ENCODE measurements at regions not wholly inside any gene's neighbourhood (a gene's known extent, or its start where the extent isn't known, plus 50 kb on each side); places are given as distances from the start of the nearest gene placed in this dataset.

DNA sequence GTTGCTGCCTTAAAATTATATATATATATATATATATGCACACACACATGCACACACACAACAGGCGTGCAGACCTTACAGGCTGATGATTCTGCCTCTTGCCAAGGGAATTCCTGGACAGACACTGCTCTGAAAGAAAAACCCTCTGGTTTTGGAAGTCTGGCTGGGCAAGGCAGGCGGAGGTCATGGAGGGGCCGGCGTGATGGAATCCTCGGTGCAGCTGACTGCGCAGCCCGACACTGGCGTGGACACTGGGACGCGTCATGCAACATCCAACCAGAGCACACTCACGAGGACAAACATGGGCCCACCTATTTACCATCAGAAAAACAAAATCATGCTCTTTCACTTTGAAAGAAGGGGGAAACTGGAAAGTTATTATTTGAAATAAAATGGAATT lies 235.3 kb downstream of the ZNF516 start:
- Histone ChIP-seq H3K27ac (replicated peaks) (no peak overlapping the region), H3K4me3 (replicated peaks; ENCODE audit: insufficient read depth, low read length) (no peak overlapping the region), H3K27me3 (ENCODE audit: insufficient read depth, poor library complexity, severe bottlenecking) (peaks cover 15% of the 10 kb centered on the region)
- no peak for DNase-seq (ENCODE audit: low read depth in 1 of 2, low spot score in 1 of 2)
- TF ChIP-seq, protein P1, sequence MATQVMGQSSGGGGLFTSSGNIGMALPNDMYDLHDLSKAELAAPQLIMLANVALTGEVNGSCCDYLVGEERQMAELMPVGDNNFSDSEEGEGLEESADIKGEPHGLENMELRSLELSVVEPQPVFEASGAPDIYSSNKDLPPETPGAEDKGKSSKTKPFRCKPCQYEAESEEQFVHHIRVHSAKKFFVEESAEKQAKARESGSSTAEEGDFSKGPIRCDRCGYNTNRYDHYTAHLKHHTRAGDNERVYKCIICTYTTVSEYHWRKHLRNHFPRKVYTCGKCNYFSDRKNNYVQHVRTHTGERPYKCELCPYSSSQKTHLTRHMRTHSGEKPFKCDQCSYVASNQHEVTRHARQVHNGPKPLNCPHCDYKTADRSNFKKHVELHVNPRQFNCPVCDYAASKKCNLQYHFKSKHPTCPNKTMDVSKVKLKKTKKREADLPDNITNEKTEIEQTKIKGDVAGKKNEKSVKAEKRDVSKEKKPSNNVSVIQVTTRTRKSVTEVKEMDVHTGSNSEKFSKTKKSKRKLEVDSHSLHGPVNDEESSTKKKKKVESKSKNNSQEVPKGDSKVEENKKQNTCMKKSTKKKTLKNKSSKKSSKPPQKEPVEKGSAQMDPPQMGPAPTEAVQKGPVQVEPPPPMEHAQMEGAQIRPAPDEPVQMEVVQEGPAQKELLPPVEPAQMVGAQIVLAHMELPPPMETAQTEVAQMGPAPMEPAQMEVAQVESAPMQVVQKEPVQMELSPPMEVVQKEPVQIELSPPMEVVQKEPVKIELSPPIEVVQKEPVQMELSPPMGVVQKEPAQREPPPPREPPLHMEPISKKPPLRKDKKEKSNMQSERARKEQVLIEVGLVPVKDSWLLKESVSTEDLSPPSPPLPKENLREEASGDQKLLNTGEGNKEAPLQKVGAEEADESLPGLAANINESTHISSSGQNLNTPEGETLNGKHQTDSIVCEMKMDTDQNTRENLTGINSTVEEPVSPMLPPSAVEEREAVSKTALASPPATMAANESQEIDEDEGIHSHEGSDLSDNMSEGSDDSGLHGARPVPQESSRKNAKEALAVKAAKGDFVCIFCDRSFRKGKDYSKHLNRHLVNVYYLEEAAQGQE (IDR thresholded peaks at IDR 0.05; ENCODE audit: insufficient replicate concordance, low read depth), result no peak
- no peak for TF ChIP-seq CTCF (IDR thresholded peaks at IDR 0.05; ENCODE audit: insufficient read depth, low read length)
- TF ChIP-seq SPI1 (IDR thresholded peaks at IDR 0.05; ENCODE audit: borderline replicate concordance, low read depth), result no peak
- TF ChIP-seq POLR2AphosphoS5 (IDR thresholded peaks at IDR 0.05; ENCODE audit: low read depth), result no peak
- TF ChIP-seq GABPA (IDR thresholded peaks at IDR 0.05; ENCODE audit: low read depth), result no peak

DNA sequence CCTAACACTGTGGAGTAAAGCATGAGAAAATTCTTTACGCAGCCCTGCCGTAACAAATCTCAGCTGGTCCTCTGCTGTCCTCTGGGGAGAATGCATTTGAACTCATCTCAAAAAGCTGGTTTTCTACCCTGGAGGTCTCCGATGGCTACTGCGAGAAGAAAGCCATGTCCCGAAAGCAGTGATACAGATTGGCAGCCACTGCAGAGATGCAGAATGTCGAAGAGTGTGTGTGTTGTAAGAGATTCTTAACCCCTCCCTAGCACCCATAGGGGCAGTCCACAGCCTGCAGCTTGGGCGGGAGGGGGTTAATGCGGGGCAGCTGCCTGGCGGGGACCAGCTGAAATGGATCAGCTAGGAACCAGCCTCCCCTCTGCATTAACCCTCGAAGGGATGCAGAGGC lies 235.9 kb downstream of the ZNF516 start:
- TF ChIP-seq, protein P1 (IDR thresholded peaks at IDR 0.05; ENCODE audit: insufficient replicate concordance, low read depth), result no peak
- no peak for TF ChIP-seq POLR2AphosphoS5 (IDR thresholded peaks at IDR 0.05; ENCODE audit: low read depth)
- TF ChIP-seq CTCF (IDR thresholded peaks at IDR 0.05; ENCODE audit: insufficient read depth, low read length), result no peak
- TF ChIP-seq GABPA (IDR thresholded peaks at IDR 0.05; ENCODE audit: low read depth), result no peak
- no peak for TF ChIP-seq SPI1 (IDR thresholded peaks at IDR 0.05; ENCODE audit: borderline replicate concordance, low read depth)
- no peak for DNase-seq (ENCODE audit: low read depth in 1 of 2, low spot score in 1 of 2)

DNA sequence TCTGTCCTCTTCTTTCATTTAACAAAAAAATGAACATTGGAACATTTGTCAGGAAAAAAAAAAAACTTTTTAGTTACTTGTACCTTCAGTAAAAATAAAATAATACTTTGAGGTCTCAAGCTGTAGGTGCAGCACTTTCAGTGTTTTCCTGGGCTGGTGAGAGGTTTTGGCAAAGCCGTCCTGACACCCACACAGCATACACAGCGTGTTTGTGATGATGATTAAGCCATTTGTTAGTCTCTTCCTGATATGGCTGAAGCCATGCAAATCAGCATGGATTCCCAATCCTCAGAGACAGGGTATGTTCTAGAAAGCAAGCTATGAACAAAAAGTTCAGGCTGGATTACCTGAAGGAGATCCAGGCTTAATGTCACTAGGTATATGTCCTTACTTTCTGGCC lies 236.8 kb downstream of the ZNF516 start:
- no peak for DNase-seq (ENCODE audit: low read depth in 1 of 2, low spot score in 1 of 2)
- Histone ChIP-seq H3K27me3 (ENCODE audit: insufficient read depth, poor library complexity, severe bottlenecking) (peaks cover 15% of the 10 kb centered on the region), H3K27ac (replicated peaks) (no peak overlapping the region), H3K4me3 (replicated peaks; ENCODE audit: insufficient read depth, low read length) (no peak overlapping the region)
- no peak for TF ChIP-seq SPI1 (IDR thresholded peaks at IDR 0.05; ENCODE audit: borderline replicate concordance, low read depth)
- no peak for TF ChIP-seq POLR2AphosphoS5 (IDR thresholded peaks at IDR 0.05; ENCODE audit: low read depth)
- TF ChIP-seq CTCF (IDR thresholded peaks at IDR 0.05; ENCODE audit: insufficient read depth, low read length), result no peak
- TF ChIP-seq GABPA (IDR thresholded peaks at IDR 0.05; ENCODE audit: low read depth), result no peak
- TF ChIP-seq, protein P1 (IDR thresholded peaks at IDR 0.05; ENCODE audit: insufficient replicate concordance, low read depth), result no peak

More for the DNA sequence above, 235.9 kb downstream of the ZNF516 start:
- Histone ChIP-seq H3K27ac (replicated peaks) (no peak overlapping the region), H3K4me3 (replicated peaks; ENCODE audit: insufficient read depth, low read length) (no peak overlapping the region), H3K27me3 (ENCODE audit: insufficient read depth, poor library complexity, severe bottlenecking) (peaks cover 15% of the 10 kb centered on the region)

All from HL-60 (cell line).